Fibroblast of mammary gland (primary cell): ENCODE measurements at regions not wholly inside any gene's neighbourhood (a gene's known extent, or its start where the extent isn't known, plus 50 kb on each side); places are given as distances from the start of the nearest gene placed in this dataset.
A peak's percentile ranks its signal among the peaks of the same experiment; 100 is the strongest.

ENCODE experiments used
- DNase-seq: peaks from one replicate; pipeline ENCODE4 v3.0.0-alpha.2; 2010; ENCODE audit warnings: low read depth
- H3K4me3 ChIP-seq: 2 replicates; pipeline ENCODE4 v1.5.1; 2011; ENCODE audit warnings: low read depth, mild to moderate bottlenecking, low read length, moderate library complexity; ENCODE audit not compliant: control insufficient read depth
- TF ChIP-seq, protein P1 (sequence below): conservative IDR thresholded peaks from 2 replicates; pipeline ENCODE4 v1.5.1; 2011; ENCODE audit warnings: low read depth, low read length, inconsistent platforms; ENCODE audit not compliant: control insufficient read depth, insufficient read depth

DNA sequence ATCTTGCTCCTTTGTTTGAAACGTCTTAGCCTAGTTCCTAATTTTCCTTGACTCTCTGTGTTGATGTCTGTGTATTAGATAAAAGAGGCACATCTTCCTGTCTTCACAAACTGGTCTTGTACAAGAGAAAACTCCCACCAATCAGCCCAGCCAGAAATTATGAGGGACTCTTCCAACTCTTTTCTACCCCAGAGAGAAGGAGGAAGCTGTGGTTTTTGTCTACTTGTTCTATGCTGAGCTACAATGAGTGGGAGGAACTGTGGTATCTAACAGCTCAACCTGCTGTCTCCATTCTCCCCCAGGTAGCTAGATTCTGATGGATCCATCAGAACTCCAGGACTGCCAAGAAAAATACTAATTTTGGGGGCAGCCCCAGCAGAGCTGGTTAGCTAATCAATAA is 392.5 kb downstream of the HS3ST3B1 start:
- H3K4me3 ChIP-seq = no peak overlapping the region
- TF ChIP-seq, protein P1, sequence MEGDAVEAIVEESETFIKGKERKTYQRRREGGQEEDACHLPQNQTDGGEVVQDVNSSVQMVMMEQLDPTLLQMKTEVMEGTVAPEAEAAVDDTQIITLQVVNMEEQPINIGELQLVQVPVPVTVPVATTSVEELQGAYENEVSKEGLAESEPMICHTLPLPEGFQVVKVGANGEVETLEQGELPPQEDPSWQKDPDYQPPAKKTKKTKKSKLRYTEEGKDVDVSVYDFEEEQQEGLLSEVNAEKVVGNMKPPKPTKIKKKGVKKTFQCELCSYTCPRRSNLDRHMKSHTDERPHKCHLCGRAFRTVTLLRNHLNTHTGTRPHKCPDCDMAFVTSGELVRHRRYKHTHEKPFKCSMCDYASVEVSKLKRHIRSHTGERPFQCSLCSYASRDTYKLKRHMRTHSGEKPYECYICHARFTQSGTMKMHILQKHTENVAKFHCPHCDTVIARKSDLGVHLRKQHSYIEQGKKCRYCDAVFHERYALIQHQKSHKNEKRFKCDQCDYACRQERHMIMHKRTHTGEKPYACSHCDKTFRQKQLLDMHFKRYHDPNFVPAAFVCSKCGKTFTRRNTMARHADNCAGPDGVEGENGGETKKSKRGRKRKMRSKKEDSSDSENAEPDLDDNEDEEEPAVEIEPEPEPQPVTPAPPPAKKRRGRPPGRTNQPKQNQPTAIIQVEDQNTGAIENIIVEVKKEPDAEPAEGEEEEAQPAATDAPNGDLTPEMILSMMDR = no peak
- DNase-seq = no peak

- TF ChIP-seq, protein P1 = no peak
- no peak for DNase-seq
- no peak overlapping the region for H3K4me3 ChIP-seq
These were observed 389.8 kb downstream of the HS3ST3B1 start for GRCh38 chr17:14690704-14691103.

DNA sequence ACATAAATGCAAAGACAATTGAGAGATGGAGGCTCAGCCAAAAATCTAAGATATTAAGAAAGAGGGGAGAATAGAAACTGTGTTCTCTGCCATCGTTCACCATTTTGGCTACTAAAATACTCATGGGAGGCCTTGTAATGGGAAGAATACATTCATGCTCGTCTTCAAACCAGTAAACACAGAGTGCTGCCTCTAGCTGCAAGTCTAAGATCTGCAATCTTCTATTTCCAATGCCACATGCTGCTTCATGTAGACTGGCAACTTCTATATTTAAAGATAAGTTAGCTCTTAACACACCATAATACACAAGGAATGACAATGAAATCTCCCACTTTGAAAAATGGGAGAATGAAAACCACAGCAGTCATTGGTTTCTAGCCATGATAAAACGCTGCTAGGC is 387.3 kb downstream of the HS3ST3B1 start:
- H3K4me3 ChIP-seq = no peak overlapping the region
- peak; percentile 14 for DNase-seq
- TF ChIP-seq, protein P1 = peak; percentile 31

DNA sequence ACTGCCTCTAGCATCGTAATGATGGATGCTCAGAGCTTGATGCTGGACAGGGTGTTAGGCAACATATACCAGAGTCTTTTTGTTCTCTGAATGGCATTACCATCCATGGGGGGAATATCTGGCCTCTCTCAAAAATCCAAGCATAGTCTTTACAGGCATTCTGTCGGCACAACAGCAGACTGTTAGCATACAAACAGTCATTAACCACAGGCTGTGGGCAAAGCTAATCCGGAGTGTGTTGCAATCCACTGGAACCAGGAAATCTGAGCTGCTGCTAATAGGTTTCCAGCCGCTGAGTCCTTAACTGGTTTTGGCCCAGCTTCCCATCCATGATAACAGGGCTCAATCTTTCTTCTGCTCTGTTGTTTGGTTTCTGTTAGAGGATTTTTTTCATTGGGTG is 371.9 kb downstream of the HS3ST3B1 start:
- peak; percentile 87 for DNase-seq
- TF ChIP-seq, protein P1 = no peak
- no peak overlapping the region for H3K4me3 ChIP-seq

DNA sequence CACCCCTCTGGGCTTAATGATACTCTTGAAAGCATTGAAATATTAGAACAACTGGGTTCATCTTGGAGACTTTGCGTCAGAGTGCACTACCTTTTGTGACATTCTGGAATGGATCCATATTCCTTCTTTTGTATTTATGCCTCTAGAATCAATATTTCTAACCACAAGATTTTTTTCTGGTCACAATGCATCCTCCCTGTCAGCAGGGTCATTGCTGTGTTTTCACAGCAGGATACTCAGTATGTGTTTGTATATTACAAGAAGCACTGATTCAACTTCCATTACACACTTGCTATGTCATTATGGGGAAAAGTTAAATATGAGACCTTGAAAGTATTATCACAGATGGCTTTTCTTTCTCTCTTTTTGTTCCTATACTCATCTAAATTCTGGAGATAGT is 370.0 kb downstream of the HS3ST3B1 start:
- TF ChIP-seq, protein P1 = no peak
- DNase-seq = no peak

DNA sequence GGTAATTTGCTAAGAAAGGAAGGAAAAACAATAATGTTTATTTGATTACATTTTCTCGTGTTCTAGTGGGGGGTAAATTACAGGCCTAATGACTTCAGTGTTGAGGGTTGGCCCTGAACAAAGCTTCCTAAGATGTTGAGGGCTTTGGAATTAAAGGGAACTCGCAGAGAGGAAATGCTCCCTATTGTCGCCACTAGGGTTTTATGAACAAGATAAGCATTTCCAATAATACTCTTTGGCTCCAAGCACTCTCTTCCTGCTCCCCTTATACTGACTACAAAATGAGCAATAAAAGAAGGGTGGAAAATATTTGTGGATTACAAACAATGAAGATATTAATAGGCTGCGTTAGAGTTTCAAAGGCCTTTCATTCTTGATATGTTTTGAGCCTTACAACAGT is 363.6 kb downstream of the HS3ST3B1 start:
- TF ChIP-seq, protein P1 = no peak
- no peak overlapping the region for H3K4me3 ChIP-seq
- DNase-seq = no peak

More for the DNA sequence above, 370.0 kb downstream of the HS3ST3B1 start:
- H3K4me3 ChIP-seq = no peak overlapping the region

DNA sequence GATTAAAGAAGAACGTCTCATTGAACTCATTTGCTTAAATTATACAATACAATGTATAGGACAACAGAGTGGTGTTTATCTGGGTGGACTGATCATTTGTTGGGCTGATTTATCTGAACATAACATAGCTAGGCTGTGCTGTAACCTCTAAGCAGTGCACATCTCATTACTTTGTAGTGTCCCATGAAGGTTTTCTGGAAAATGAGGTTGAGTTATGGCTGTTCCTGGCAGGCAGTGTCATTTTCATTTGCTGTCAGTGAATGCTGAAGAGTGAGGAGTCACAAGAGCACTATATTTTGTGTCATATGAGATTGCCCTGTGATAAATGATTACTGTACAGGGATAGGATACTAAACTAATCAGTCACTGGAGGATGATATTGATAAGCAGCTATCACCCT is 340.2 kb downstream of the HS3ST3B1 start:
- DNase-seq = no peak
- H3K4me3 ChIP-seq = no peak overlapping the region
- TF ChIP-seq, protein P1 = no peak
